HG03342 (cell line): ENCODE measurements at regions not wholly inside any gene's neighbourhood (a gene's known extent, or its start where the extent isn't known, plus 50 kb on each side); places are given as distances from the start of the nearest gene placed in this dataset.

Experiments
- ATAC-seq: cut with Tn5 transposase; IDR thresholded peaks from one replicate; pipeline ENCODE4 v1.9.1; 2021; ENCODE audit warnings: mild to moderate bottlenecking, moderate library complexity; ENCODE audit not compliant: unreplicated experiment

GRCh38 chr14:85239791-85240190 lies 290.2 kb upstream of the FLRT2 start:
- no peak for ATAC-seq

- ATAC-seq: no peak
Observed at GRCh38 chr14:85241022-85241855, 288.7 kb upstream of the FLRT2 start.

- ATAC-seq: no peak
Observed at GRCh38 chr14:85242666-85243065, 287.3 kb upstream of the FLRT2 start.

GRCh38 chr14:85243321-85243720 lies 286.6 kb upstream of the FLRT2 start:
- ATAC-seq: no peak

GRCh38 chr14:85247071-85247470 lies 282.9 kb upstream of the FLRT2 start:
- no peak for ATAC-seq

- no peak for ATAC-seq
Observed at GRCh38 chr14:85248881-85249635, 280.9 kb upstream of the FLRT2 start.

GRCh38 chr14:85250414-85251189 lies 279.3 kb upstream of the FLRT2 start:
- no peak for ATAC-seq

GRCh38 chr14:85252011-85252410 lies 277.9 kb upstream of the FLRT2 start:
- ATAC-seq: no peak

GRCh38 chr14:85254711-85255110 lies 275.2 kb upstream of the FLRT2 start:
- ATAC-seq: no peak

GRCh38 chr14:85257287-85257686 lies 272.7 kb upstream of the FLRT2 start:
- no peak for ATAC-seq

GRCh38 chr14:85263916-85264675 lies 265.8 kb upstream of the FLRT2 start:
- no peak for ATAC-seq

GRCh38 chr14:85273099-85273677 lies 256.8 kb upstream of the FLRT2 start:
- no peak for ATAC-seq

- no peak for ATAC-seq
Observed at GRCh38 chr14:85273952-85274351, 256.0 kb upstream of the FLRT2 start.

GRCh38 chr14:85276161-85276978 lies 253.6 kb upstream of the FLRT2 start:
- ATAC-seq: no peak

GRCh38 chr14:85276979-85277228 lies 253.0 kb upstream of the FLRT2 start:
- no peak for ATAC-seq

- no peak for ATAC-seq
Observed at GRCh38 chr14:85279407-85279806, 250.5 kb upstream of the FLRT2 start.

- no peak for ATAC-seq
Observed at GRCh38 chr14:85280074-85280473, 249.9 kb upstream of the FLRT2 start.

- no peak for ATAC-seq
Observed at GRCh38 chr14:85281921-85282320, 248.0 kb upstream of the FLRT2 start.

GRCh38 chr14:85288041-85288440 lies 241.9 kb upstream of the FLRT2 start:
- no peak for ATAC-seq

GRCh38 chr14:85291731-85292130 lies 238.2 kb upstream of the FLRT2 start:
- no peak for ATAC-seq
